DMS79 (cell line): ENCODE measurements at regions not wholly inside any gene's neighbourhood (a gene's known extent, or its start where the extent isn't known, plus 50 kb on each side); places are given as distances from the start of the nearest gene placed in this dataset.
"Not testable (repeated sequence)": the region's sequence is repeated elsewhere in the genome, so short reads cannot be mapped to it uniquely, and the experiment has no call there.

ENCODE experiments used
- DNase-seq: peaks from one replicate; lab custom pipeline; 2025; lab: John Stamatoyannopoulos, UW

- DNase-seq = no peak
Measured at GRCh38 chr4:152063621-152064240, 302.9 kb upstream of the GATB start.

DNA sequence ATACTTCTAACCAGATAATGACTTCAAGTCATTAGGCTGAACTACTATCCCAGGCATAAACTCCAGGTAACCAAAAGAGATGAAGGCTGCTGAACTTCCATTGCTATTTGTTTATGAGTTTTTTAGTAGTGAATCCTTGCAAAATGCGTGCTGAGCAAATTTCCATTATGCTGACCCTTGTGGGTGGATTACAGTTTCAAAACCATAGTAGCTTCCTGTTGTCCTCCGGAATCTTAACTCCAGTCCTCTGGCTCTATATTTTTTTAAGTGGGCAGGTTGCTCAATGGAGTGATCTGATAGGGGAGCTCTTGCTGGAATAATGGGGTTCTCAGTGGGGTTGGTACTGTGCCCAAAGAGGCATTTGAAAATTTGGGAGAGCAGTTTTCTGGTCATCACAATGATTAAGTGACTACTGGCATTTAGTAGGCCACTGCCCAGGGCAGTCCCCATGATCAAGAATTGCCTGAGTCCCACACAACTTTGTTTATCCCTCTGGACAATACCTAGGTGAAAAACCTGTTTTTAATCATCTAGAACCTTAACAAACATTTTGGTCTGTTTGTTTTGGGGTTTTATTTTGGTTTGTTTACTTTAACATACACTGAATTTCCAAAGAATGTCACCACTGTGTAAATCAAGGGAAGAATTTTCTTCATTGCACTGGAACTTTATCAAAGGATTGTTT, 302.3 kb upstream of the GATB start:
- DNase-seq = no peak

GRCh38 chr4:152054731-152055130, 293.9 kb upstream of the GATB start:
- no peak for DNase-seq

GRCh38 chr4:152052451-152053057, 291.7 kb upstream of the GATB start:
- DNase-seq = no peak

- DNase-seq = not testable (repeated sequence)
Measured at GRCh38 chr4:152051332-152051731, 290.5 kb upstream of the GATB start.

DNA sequence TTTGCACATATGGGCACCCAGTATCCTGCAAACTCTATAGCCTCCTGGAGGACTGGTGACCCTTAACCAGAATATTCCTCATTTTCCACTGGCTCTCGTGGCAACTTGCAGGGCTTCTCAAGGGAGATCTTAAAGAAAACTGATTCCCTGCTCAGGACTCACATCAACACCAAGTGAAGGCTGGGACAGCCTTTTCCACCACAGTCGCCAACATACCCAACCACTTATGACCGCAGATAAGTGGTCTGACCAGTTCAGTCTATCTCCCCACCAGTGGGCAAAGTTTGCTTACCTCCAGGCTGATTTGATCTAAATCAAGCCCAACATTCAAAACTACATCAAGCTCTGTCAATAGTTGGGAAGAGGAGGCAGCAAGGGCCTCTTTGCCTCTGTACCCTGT, 289.3 kb upstream of the GATB start:
- DNase-seq = no peak

- DNase-seq = no peak
Measured at GRCh38 chr4:152047451-152047850, 286.6 kb upstream of the GATB start.

- no peak for DNase-seq
Measured at GRCh38 chr4:152045807-152046571, 285.2 kb upstream of the GATB start.

- no peak for DNase-seq
Measured at GRCh38 chr4:152045449-152045806, 284.6 kb upstream of the GATB start.

GRCh38 chr4:152044331-152045036, 283.7 kb upstream of the GATB start:
- no peak for DNase-seq

- no peak for DNase-seq
Measured at GRCh38 chr4:152041295-152041694, 280.5 kb upstream of the GATB start.

DNA sequence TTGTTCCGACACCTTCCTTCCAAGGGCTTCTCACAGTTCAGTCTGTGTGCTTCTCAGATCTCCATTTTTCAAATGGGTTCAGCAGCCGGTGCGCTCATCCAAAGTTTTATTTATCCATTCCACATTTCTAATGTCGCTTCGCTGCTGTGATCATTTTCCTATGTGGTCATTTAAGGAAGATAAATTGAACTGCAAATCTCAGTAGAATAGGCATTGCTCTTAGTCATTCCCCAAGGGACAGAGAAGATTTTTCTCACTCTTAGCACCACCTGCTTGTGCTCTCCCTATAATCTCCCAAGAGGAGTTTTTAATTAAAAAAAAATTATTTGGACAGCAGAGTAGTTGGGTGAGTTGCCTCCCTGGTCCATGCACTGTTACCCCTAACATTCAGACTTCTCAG, 278.9 kb upstream of the GATB start:
- DNase-seq = no peak

- no peak for DNase-seq
Measured at GRCh38 chr4:152039023-152039481, 278.2 kb upstream of the GATB start.

GRCh38 chr4:152038238-152038637, 277.4 kb upstream of the GATB start:
- no peak for DNase-seq

- no peak for DNase-seq
Measured at GRCh38 chr4:152037435-152037834, 276.6 kb upstream of the GATB start.

DNA sequence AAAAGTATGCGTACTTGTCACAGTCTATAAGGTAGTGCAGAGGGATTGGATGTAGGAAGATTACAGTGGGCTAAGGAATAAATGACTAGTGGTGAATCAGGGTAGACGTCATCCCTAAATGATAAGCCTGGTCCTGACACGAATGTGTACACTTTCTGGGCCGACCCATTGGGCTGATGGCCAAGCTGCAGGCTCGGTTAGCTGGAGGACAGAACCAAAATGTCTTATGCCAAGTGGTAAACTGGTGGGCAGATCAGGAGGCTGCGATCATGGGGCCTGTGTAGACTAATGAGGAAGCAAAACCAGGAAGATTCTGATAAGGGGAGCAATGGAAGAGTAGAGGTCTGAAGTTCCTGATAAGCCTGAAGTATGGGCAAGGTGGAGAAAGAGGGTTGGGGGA, 272.8 kb upstream of the GATB start:
- DNase-seq = no peak

DNA sequence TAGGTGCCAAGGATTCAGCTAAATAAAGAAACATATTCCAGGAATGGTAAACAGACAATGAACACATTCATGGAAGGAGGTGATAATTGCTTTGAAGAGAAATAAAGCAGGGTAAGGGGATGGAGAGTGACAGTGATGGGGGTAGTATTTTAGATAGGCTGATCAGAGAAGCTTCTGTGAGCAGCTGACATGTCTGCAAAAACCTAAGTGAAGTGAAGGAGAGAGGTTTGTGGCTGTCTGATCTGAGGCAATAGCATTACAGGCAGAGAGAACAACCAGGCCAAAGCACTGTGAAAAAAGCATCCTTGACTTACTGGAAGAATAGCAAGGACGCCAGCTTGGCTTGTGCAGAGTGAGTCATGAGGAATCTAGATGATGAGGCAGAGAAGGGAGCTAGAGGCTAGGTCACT, 271.9 kb upstream of the GATB start:
- no peak for DNase-seq

- no peak for DNase-seq
Measured at GRCh38 chr4:152029631-152030030, 268.8 kb upstream of the GATB start.

- no peak for DNase-seq
Measured at GRCh38 chr4:152028131-152028530, 267.3 kb upstream of the GATB start.

GRCh38 chr4:152024881-152025280, 264.1 kb upstream of the GATB start:
- DNase-seq = no peak

GRCh38 chr4:152023674-152024073, 262.9 kb upstream of the GATB start:
- DNase-seq = no peak

DNA sequence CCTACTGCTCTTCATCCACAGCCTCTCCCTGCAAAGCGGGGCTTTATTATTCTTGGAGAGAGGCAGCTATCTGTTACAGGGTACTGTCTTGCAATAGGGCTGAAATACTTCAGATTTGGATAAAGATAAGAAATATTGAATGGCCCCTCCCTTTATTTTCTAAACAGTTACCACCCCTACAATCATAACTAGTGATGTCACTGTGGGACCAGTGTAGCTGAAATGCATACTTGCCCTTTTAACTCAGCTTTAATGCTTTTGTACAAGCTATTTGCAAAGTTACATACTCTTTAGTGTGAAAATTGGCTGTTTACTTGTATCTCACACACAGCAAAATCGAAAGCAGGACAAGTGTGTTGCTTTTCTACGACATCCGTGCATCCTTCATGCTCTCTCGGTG, 261.7 kb upstream of the GATB start:
- no peak for DNase-seq
